ENCODE measurements at regions not wholly inside any gene's neighbourhood (a gene's known extent, or its start where the extent isn't known, plus 50 kb on each side); places are given as distances from the start of the nearest gene placed in this dataset.

GRCh38 chr13:88136098-88136790 is 465.1 kb downstream of the SLITRK5 start:
- H3K36me3 Mint-ChIP-seq: no peaks in the 10 kb centered on the region
- DNase-seq: no peak
- peaks cover 0 to 28% (median 1%) of the 10 kb centered on the region in 9 donors for H3K9me3 Mint-ChIP-seq
- H3K27ac Mint-ChIP-seq: no peak overlapping the region
- H3K4me1 Mint-ChIP-seq: no peaks in the 10 kb centered on the region
- ATAC-seq: no peak
- H3K4me3 Mint-ChIP-seq: no peak overlapping the region
- POLR2A ChIA-PET: no interaction called here
- H3K27me3 Mint-ChIP-seq: no peaks in the 10 kb centered on the region

GRCh38 chr13:88142653-88143052 is 471.5 kb downstream of the SLITRK5 start:
- DNase-seq (no peak), ATAC-seq (no peak)
- Mint-ChIP-seq H3K27ac (no peak overlapping the region), H3K36me3 (no peaks in the 10 kb centered on the region), H3K9me3 (peaks cover 0 to 12% (median 3%) of the 10 kb centered on the region in 9 donors), H3K4me3 (peak overlapping the region in 1 of 10 donors; percentile 54), H3K27me3 (peaks cover 0 to 3% (median 0%) of the 10 kb centered on the region in 5 donors), H3K4me1 (no peaks in the 10 kb centered on the region)
- POLR2A ChIA-PET: no interaction called here

- Mint-ChIP-seq H3K4me1 (no peaks in the 10 kb centered on the region), H3K9me3 (peaks cover 0 to 11% (median 2%) of the 10 kb centered on the region in 9 donors), H3K27me3 (peaks cover 0 to 3% (median 0%) of the 10 kb centered on the region in 5 donors), H3K27ac (no peak overlapping the region), H3K36me3 (no peaks in the 10 kb centered on the region), H3K4me3 (no peak overlapping the region)
- POLR2A ChIA-PET: no interaction called here
- ATAC-seq: no peak
- DNase-seq: no peak
Observed at GRCh38 chr13:88144580-88144979, 473.4 kb downstream of the SLITRK5 start.

GRCh38 chr13:88153353-88153752 is 482.2 kb downstream of the SLITRK5 start:
- DNase-seq (no peak), ATAC-seq (no peak)
- Mint-ChIP-seq H3K9me3 (peaks cover 0 to 15% (median 2%) of the 10 kb centered on the region in 9 donors), H3K27ac (no peak overlapping the region), H3K36me3 (no peaks in the 10 kb centered on the region), H3K4me3 (no peak overlapping the region), H3K27me3 (peaks cover 0 to 2% (median 0%) of the 10 kb centered on the region in 5 donors), H3K4me1 (no peaks in the 10 kb centered on the region)
- POLR2A ChIA-PET: no interaction called here

- no peak overlapping the region for H3K27ac Mint-ChIP-seq
- POLR2A ChIA-PET: no interaction called here
- DNase-seq (no peak), ATAC-seq (no peak)
- H3K4me1 Mint-ChIP-seq: no peaks in the 10 kb centered on the region
- peaks cover 0 to 2% (median 0%) of the 10 kb centered on the region in 5 donors for H3K27me3 Mint-ChIP-seq
- no peak overlapping the region for H3K4me3 Mint-ChIP-seq
- no peaks in the 10 kb centered on the region for H3K36me3 Mint-ChIP-seq
- H3K9me3 Mint-ChIP-seq: peaks cover 0 to 15% (median 2%) of the 10 kb centered on the region in 9 donors
Observed at GRCh38 chr13:88154001-88154400, 482.8 kb downstream of the SLITRK5 start.

DNA sequence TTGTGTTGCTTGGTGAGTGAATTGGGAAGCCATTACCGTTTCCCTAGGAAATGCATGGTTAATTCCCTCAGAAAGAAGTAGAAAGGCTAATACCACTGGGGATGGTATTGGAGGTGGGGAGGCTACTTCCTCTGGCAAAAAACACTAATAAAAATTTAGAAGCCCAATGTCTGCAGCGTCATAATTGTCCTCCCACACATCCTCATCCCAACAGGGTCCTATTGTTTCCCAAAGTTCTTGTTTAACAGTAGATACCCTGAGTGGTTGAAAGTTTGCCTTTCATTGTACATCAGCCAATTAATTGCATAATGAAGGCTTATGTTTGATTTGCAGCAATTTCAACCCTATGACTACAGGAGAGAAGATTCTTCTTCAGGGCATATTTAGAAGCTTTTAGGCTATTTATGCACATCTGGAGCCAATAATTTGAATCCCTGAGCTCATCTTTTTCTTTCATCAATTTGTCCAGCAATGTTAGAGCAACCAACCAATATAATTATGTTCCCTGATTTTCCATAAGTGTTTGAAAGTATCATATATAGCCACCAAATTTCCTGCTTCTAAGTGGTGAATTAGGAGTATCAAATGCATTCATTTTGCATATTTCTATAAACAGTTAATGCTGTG is 491.0 kb downstream of the SLITRK5 start:
- H3K27ac Mint-ChIP-seq: no peak overlapping the region
- H3K4me3 Mint-ChIP-seq: no peak overlapping the region
- no peak for ATAC-seq
- no peaks in the 10 kb centered on the region for H3K36me3 Mint-ChIP-seq
- no peaks in the 10 kb centered on the region for H3K4me1 Mint-ChIP-seq
- H3K9me3 Mint-ChIP-seq: peaks cover 0 to 16% (median 0%) of the 10 kb centered on the region in 9 donors
- POLR2A ChIA-PET: no interaction called here
- no peaks in the 10 kb centered on the region for H3K27me3 Mint-ChIP-seq
- no peak for DNase-seq

DNA sequence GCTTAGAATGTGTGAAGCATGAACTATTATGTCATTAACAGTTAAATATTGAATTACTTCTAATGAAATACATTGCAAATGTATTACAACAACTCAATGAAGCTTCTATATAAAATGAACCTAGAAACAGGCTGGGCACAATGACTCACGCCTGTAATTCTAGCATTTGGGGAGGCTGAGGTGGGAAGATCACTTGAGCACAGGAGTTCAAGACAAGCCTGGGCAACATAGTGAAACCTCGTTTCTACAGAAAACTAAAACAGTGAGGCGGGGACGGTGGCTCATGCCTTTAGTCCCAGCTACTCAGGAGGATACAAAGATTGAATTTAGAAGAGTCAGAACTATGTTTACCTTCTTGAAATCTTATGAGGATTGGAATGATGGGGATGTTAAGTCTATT is 505.1 kb downstream of the SLITRK5 start:
- POLR2A ChIA-PET: no interaction called here
- Mint-ChIP-seq H3K27me3 (no peaks in the 10 kb centered on the region), H3K27ac (peak overlapping the region in 1 of 10 donors; percentile 74), H3K36me3 (no peaks in the 10 kb centered on the region), H3K4me3 (no peak overlapping the region), H3K4me1 (no peaks in the 10 kb centered on the region), H3K9me3 (peaks cover 0 to 20% (median 5%) of the 10 kb centered on the region in 9 donors)
- DNase-seq (no peak), ATAC-seq (no peak)

DNA sequence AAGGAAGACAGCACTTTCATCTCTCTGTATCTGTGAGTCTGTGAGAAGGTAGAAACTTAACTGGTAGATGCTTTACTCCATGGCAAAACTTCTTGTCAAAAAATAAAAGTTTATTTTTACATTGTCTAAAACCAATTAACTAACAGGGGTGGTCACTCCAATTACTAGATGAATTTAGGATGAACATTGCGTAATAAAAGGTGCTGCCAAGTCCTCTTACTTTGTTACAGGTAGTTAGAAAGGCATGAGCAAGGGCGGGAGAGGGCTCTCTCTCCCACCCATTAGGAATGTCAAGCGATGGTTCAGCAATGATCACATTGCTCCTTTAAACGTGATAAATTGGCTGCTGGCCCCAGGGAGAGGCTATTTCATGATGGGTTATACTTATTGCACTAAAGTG is 512.3 kb downstream of the SLITRK5 start:
- Mint-ChIP-seq H3K36me3 (no peaks in the 10 kb centered on the region), H3K9me3 (peaks cover 0 to 9% (median 3%) of the 10 kb centered on the region in 9 donors), H3K27me3 (no peaks in the 10 kb centered on the region), H3K4me1 (no peaks in the 10 kb centered on the region), H3K27ac (no peak overlapping the region), H3K4me3 (no peak overlapping the region)
- POLR2A ChIA-PET: no interaction called here
- no peak for DNase-seq
- ATAC-seq: no peak

- H3K27ac Mint-ChIP-seq: no peak overlapping the region
- H3K27me3 Mint-ChIP-seq: no peaks in the 10 kb centered on the region
- ATAC-seq: no peak
- no peaks in the 10 kb centered on the region for H3K4me1 Mint-ChIP-seq
- H3K4me3 Mint-ChIP-seq: no peak overlapping the region
- POLR2A ChIA-PET: no interaction called here
- no peak for DNase-seq
- H3K36me3 Mint-ChIP-seq: no peaks in the 10 kb centered on the region
- H3K9me3 Mint-ChIP-seq: peaks cover 0 to 6% (median 0%) of the 10 kb centered on the region in 9 donors
Observed at GRCh38 chr13:88188986-88189385, 517.8 kb downstream of the SLITRK5 start.

DNA sequence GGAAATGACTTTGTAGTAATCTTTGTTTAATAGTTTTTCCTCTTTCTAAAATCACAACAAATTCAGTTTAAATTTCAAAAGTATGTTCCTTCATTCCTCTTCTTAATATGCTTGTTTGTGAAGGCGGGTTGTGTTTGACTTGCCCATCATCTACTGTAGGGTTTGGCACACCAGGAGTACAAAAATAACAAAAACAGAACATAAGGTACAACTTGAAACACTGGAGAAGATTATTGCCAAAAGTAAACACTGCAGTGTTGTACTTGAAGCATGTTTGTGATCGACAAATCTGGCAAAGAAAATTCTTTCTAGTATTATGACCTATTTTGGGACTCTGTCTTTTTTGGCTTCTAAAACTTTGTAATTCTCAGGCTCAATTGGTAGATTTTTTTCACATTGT is 518.6 kb downstream of the SLITRK5 start:
- DNase-seq (no peak), ATAC-seq (no peak)
- Mint-ChIP-seq H3K27me3 (no peaks in the 10 kb centered on the region), H3K4me3 (no peak overlapping the region), H3K4me1 (no peaks in the 10 kb centered on the region), H3K9me3 (peaks cover 0 to 6% (median 0%) of the 10 kb centered on the region in 9 donors), H3K36me3 (no peaks in the 10 kb centered on the region), H3K27ac (no peak overlapping the region)
- POLR2A ChIA-PET: no interaction called here

- no peaks in the 10 kb centered on the region for H3K4me1 Mint-ChIP-seq
- peaks cover 0 to 27% (median 7%) of the 10 kb centered on the region in 9 donors for H3K9me3 Mint-ChIP-seq
- no peak overlapping the region for H3K27ac Mint-ChIP-seq
- H3K4me3 Mint-ChIP-seq: no peak overlapping the region
- no peak for ATAC-seq
- peaks cover 0 to 8% (median 0%) of the 10 kb centered on the region in 3 donors for H3K36me3 Mint-ChIP-seq
- H3K27me3 Mint-ChIP-seq: no peaks in the 10 kb centered on the region
- POLR2A ChIA-PET: no interaction called here
- no peak for DNase-seq
Observed at GRCh38 chr13:88196106-88196505, 524.9 kb downstream of the SLITRK5 start.

GRCh38 chr13:88217372-88217771 is 546.2 kb downstream of the SLITRK5 start:
- H3K36me3 Mint-ChIP-seq: no peaks in the 10 kb centered on the region
- peaks cover 0 to 22% (median 0%) of the 10 kb centered on the region in 9 donors for H3K9me3 Mint-ChIP-seq
- DNase-seq (no peak), ATAC-seq (no peak)
- no peaks in the 10 kb centered on the region for H3K27me3 Mint-ChIP-seq
- no peaks in the 10 kb centered on the region for H3K4me1 Mint-ChIP-seq
- no peak overlapping the region for H3K27ac Mint-ChIP-seq
- H3K4me3 Mint-ChIP-seq: no peak overlapping the region
- POLR2A ChIA-PET: no interaction called here

DNA sequence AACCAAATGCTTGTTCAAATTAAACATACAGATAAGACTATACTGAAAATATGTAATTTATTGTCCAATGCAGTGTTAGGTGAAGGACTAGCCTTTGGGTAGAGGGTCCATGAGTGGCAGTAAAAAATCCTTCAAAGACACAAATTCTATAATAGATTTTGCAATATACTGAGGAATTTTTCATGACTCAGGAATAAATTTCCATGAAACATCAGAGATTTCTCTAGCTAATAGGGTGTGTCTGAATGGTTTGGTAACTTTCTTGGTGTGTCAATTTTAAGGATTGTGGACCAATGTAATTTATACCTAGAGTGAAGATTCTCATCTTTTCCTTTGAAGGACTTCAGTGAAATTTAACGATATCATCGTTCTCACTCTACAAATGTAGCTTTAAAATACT is 546.7 kb downstream of the SLITRK5 start:
- Mint-ChIP-seq H3K27ac (no peak overlapping the region), H3K9me3 (peaks cover 0 to 22% (median 0%) of the 10 kb centered on the region in 9 donors), H3K27me3 (no peaks in the 10 kb centered on the region), H3K36me3 (no peaks in the 10 kb centered on the region), H3K4me1 (no peaks in the 10 kb centered on the region), H3K4me3 (no peak overlapping the region)
- ATAC-seq (no peak), DNase-seq (no peak)
- POLR2A ChIA-PET: no interaction called here

- no peak overlapping the region for H3K4me3 Mint-ChIP-seq
Observed at GRCh38 chr13:88223958-88224357, 552.8 kb downstream of the SLITRK5 start.

More at GRCh38 chr13:88223958-88224357, 552.8 kb downstream of the SLITRK5 start:
- POLR2A ChIA-PET: no interaction called here
- no peaks in the 10 kb centered on the region for H3K36me3 Mint-ChIP-seq
- no peaks in the 10 kb centered on the region for H3K27me3 Mint-ChIP-seq
- no peaks in the 10 kb centered on the region for H3K4me1 Mint-ChIP-seq
- DNase-seq (no peak), ATAC-seq (no peak)
- no peak overlapping the region for H3K27ac Mint-ChIP-seq
- peaks cover 0 to 11% (median 5%) of the 10 kb centered on the region in 9 donors for H3K9me3 Mint-ChIP-seq

Data from naive thymus-derived CD8-positive, alpha-beta T cell (primary cell).